ENCODE measurements at regions not wholly inside any gene's neighbourhood (a gene's known extent, or its start where the extent isn't known, plus 50 kb on each side); places are given as distances from the start of the nearest gene placed in this dataset.

DNA sequence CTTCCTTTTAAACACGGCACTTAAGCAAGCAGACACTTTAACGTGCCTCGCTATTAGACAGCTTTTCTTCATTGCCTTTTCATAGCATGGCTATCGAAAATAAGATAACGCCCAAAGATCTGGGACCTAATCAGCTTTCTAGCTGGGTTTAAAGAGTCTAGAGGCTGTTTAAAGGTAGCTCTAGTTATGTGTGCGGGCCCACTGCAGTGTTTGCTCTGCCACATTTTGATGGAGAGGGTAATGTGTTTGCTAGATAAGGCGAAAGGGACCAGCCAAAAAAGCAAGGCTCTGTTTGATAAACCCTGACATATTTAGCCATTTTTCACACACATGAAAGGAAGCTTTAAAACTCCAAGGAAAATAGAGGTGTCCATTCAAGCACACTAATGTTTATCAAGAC is 91.6 kb downstream of the NR2F2 start:
- H2AFZ ChIP-seq (replicated peaks; ENCODE audit: low read length, poor library complexity): no peak overlapping the region
- H2BK120ac ChIP-seq (ENCODE audit: low read depth, low read length): no peak overlapping the region
- H3K4me1 ChIP-seq (ENCODE audit: control insufficient read depth, insufficient read depth, low read length): peaks cover under 1% of the 10 kb centered on the region; the same call in 1 of the 2 replicates
- ChIA-PET POLR2A (ENCODE audit: unreplicated experiment) (no interaction called here), CTCF (no interaction called here)
- H3K27me3 ChIP-seq (ENCODE audit: control insufficient read depth, insufficient read depth, low read length): peaks cover 62% of the 10 kb centered on the region
- dilution Hi-C loops (cut with HindIII; ENCODE audit: low sequenced_read_pairs, unreplicated experiment) (no loop called here), intact Hi-C loops (cut with micrococcal nuclease) (loop anchor here (10.0 kb wide), 1 partner anchor 1167 kb away; no protein-coding TSS in a partner anchor), in situ Hi-C loops (cut with MboI; ENCODE audit: low sequenced_read_pairs) (no loop called here)
- H2BK15ac ChIP-seq (ENCODE audit: low read depth, low read length): no peak overlapping the region
- BruUV-seq (replicated peaks): no TSS peak
- DNase-seq: no peak
- no peak overlapping the region for H3K23ac ChIP-seq (ENCODE audit: low read depth, low read length)
- no CpG with 5 or more reads among the region's 7 CpGs for WGBS, 2 experiments (ENCODE audit: extremely low coverage in 2 of 2, insufficient read length in 1 of 2)
- H3K18ac ChIP-seq (ENCODE audit: low read depth, low read length): no peak overlapping the region
- no peak overlapping the region for H3K27ac ChIP-seq (ENCODE audit: insufficient read depth, low read length)
- no peak overlapping the region for H3K9ac ChIP-seq (ENCODE audit: low read depth, low read length)
- H4K8ac ChIP-seq (ENCODE audit: low read depth in 2 of 2, low read length in 2 of 2): no peak overlapping the region
- H3K14ac ChIP-seq (replicated peaks; ENCODE audit: low read depth, low read length): no peak overlapping the region
- no peak overlapping the region for H2AK9ac ChIP-seq (replicated peaks; ENCODE audit: low read depth, low read length, poor library complexity)
- no peak overlapping the region for H4K5ac ChIP-seq (ENCODE audit: low read depth, low read length)
- TF ChIP-seq, protein P1, sequence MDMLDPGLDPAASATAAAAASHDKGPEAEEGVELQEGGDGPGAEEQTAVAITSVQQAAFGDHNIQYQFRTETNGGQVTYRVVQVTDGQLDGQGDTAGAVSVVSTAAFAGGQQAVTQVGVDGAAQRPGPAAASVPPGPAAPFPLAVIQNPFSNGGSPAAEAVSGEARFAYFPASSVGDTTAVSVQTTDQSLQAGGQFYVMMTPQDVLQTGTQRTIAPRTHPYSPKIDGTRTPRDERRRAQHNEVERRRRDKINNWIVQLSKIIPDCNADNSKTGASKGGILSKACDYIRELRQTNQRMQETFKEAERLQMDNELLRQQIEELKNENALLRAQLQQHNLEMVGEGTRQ (IDR thresholded peaks at IDR 0.05; ENCODE audit: low read depth, low read length): no peak
- TF ChIP-seq RFX5 (IDR thresholded peaks at IDR 0.05; ENCODE audit: low read depth, low read length) (no peak), CEBPB (IDR thresholded peaks at IDR 0.05; ENCODE audit: low read depth, low read length) (no peak), RCOR1 (IDR thresholded peaks at IDR 0.05; ENCODE audit: insufficient replicate concordance, low read length) (no peak), SMC3 (IDR thresholded peaks at IDR 0.05; ENCODE audit: low read depth, low read length) (no peak), BHLHE40 (IDR thresholded peaks at IDR 0.05; ENCODE audit: low read depth, low read length) (no peak), POLR2A (IDR thresholded peaks at IDR 0.05; ENCODE audit: low read depth, low read length) (no peak), MAFK (IDR thresholded peaks at IDR 0.05; ENCODE audit: low read depth, low read length) (no peak), FOS (IDR thresholded peaks at IDR 0.05; ENCODE audit: low read depth, low read length) (no peak), CHD1 (IDR thresholded peaks at IDR 0.05; ENCODE audit: low read depth, low read length) (no peak), NFE2L2 (IDR thresholded peaks at IDR 0.05; ENCODE audit: low read depth, low read length) (no peak), RAD21 (IDR thresholded peaks at IDR 0.05; ENCODE audit: low read length) (no peak)
- TF ChIP-seq, protein P2, sequence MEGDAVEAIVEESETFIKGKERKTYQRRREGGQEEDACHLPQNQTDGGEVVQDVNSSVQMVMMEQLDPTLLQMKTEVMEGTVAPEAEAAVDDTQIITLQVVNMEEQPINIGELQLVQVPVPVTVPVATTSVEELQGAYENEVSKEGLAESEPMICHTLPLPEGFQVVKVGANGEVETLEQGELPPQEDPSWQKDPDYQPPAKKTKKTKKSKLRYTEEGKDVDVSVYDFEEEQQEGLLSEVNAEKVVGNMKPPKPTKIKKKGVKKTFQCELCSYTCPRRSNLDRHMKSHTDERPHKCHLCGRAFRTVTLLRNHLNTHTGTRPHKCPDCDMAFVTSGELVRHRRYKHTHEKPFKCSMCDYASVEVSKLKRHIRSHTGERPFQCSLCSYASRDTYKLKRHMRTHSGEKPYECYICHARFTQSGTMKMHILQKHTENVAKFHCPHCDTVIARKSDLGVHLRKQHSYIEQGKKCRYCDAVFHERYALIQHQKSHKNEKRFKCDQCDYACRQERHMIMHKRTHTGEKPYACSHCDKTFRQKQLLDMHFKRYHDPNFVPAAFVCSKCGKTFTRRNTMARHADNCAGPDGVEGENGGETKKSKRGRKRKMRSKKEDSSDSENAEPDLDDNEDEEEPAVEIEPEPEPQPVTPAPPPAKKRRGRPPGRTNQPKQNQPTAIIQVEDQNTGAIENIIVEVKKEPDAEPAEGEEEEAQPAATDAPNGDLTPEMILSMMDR (conservative IDR thresholded peaks at IDR 0.05; ENCODE audit: low read depth, low read length): no peak
- no peaks in the 10 kb centered on the region for H3K36me3 ChIP-seq (ENCODE audit: control insufficient read depth, insufficient read depth, low read length)
- no peak overlapping the region for H3K4me3 ChIP-seq (ENCODE audit: insufficient read depth, low read depth, low read length)
- no peaks in the 10 kb centered on the region for H3K9me1 ChIP-seq (ENCODE audit: insufficient read depth, low read length)
- peaks cover 6% of the 10 kb centered on the region for H3K9me3 ChIP-seq (ENCODE audit: control insufficient read depth, insufficient read depth, low read length)
- H3K4ac ChIP-seq (ENCODE audit: low read depth, low read length): no peak overlapping the region
- no peak overlapping the region for H2BK5ac ChIP-seq (ENCODE audit: low read depth, low read length, poor library complexity, severe bottlenecking)
- no peaks in the 10 kb centered on the region for H3K79me1 ChIP-seq (ENCODE audit: low read depth in 1 of 2, low read length in 2 of 2)
- no peaks in the 10 kb centered on the region for H4K20me1 ChIP-seq (ENCODE audit: insufficient read depth, low read length)
- no peak overlapping the region for H3K4me2 ChIP-seq (ENCODE audit: low read depth, low read length)
- H2AK5ac ChIP-seq (ENCODE audit: low read depth, low read length): no peak overlapping the region
- ATAC-seq (ENCODE audit: low read depth): no peak
- H2BK20ac ChIP-seq (ENCODE audit: low read depth, low read length): no peak overlapping the region
- H4K91ac ChIP-seq (ENCODE audit: insufficient read depth, low read depth, low read length): no peak overlapping the region
- H3K56ac ChIP-seq (ENCODE audit: extremely low read depth, insufficient read depth, low read length): no peak overlapping the region

All from IMR-90 (cell line).